HEK293 (cell line): ENCODE measurements at regions not wholly inside any gene's neighbourhood (a gene's known extent, or its start where the extent isn't known, plus 50 kb on each side); places are given as distances from the start of the nearest gene placed in this dataset.

Source experiments
- CTCF ChIA-PET: fragments of 350-600 bp; formaldehyde crosslinking; extraction: SDS; loops from one replicate; lab custom pipeline; 2021; ENCODE audit warnings: antibody characterized with exemption; lab: Yijun Ruan, JAX
- POLR2A ChIA-PET: fragments of 300-600 bp; formaldehyde crosslinking; extraction: SDS; loops from one replicate; lab custom pipeline; 2020; ENCODE audit warnings: antibody characterized with exemption, inconsistent platforms; lab: Yijun Ruan, JAX
- H3K27ac ChIP-seq: fragments of 200-500 bp; sonication (Bioruptor generic); 2 replicates; pipeline ENCODE4 v1.5.1; 2014; ENCODE audit warnings: low read depth, low read length, control low read depth, inconsistent platforms; ENCODE audit errors: extremely low read depth
- H3K36me3 ChIP-seq, 2 experiments: fragments of 200-500 bp in 1 of 2; sonication (Bioruptor generic) in 1 of 2; 1 replicate in 1 of 2; 2 replicates in 1 of 2; pipeline ENCODE4 v1.5.1; 2014 to 2017; ENCODE audit warnings: inconsistent platforms in 2 of 2, low read length in 2 of 2; ENCODE audit not compliant: control insufficient read depth in 2 of 2, insufficient read depth in 1 of 2
- H3K4me1 ChIP-seq: fragments of 200-500 bp; sonication (Bioruptor generic); 2 replicates; pipeline ENCODE4 v1.5.1; 2014; ENCODE audit warnings: mild to moderate bottlenecking, low read length, inconsistent platforms; ENCODE audit not compliant: control insufficient read depth, insufficient read depth
- H3K4me3 ChIP-seq: 2 replicates; pipeline ENCODE4 v1.5.1; 2011; ENCODE audit warnings: low read depth, mild to moderate bottlenecking, control low read depth, low read length, moderate library complexity
- H3K9me3 ChIP-seq: fragments of 200-500 bp; sonication (Bioruptor generic); 2 replicates; pipeline ENCODE4 v1.5.1; 2014; ENCODE audit warnings: low read depth, low read length, inconsistent platforms; ENCODE audit not compliant: control insufficient read depth, insufficient read depth
- AEBP2 ChIP-seq: fragments of 450-650 bp; formaldehyde crosslinking; IDR thresholded peaks from 2 replicates; pipeline ENCODE4 v1.5.1; 2016; ENCODE audit warnings: missing biosample characterization, missing genetic modification characterization, borderline replicate concordance
- HIC1 ChIP-seq: fragments of 450-650 bp; formaldehyde crosslinking; IDR thresholded peaks from 2 replicates; pipeline ENCODE4 v1.5.1; 2016; ENCODE audit warnings: missing biosample characterization, missing genetic modification characterization
- KLF9 ChIP-seq: fragments of 450-650 bp; formaldehyde crosslinking; IDR thresholded peaks from 2 replicates; pipeline ENCODE4 v1.5.1; 2016; ENCODE audit warnings: missing biosample characterization, missing genetic modification characterization, low read depth
- PBX3 ChIP-seq: sonication (generic); formaldehyde crosslinking; IDR thresholded peaks from 2 replicates; pipeline ENCODE4 v1.8.1; 2022; ENCODE audit warnings: mild to moderate bottlenecking, moderate library complexity, missing genetic modification reagents
- REPIN1 ChIP-seq: fragments of 450-650 bp; formaldehyde crosslinking; IDR thresholded peaks from 2 replicates; pipeline ENCODE4 v1.5.1; 2017; ENCODE audit warnings: missing biosample characterization, missing genetic modification characterization, low read depth
- SETDB1 ChIP-seq: IDR thresholded peaks from one replicate; pipeline ENCODE4 v1.6.1; 2017; ENCODE audit warnings: mild to moderate bottlenecking, low read length, moderate library complexity, mixed read lengths; ENCODE audit not compliant: insufficient read length
- WT1 ChIP-seq: fragments of 450-650 bp; formaldehyde crosslinking; IDR thresholded peaks from 2 replicates; pipeline ENCODE4 v1.5.1; 2016; ENCODE audit warnings: missing biosample characterization, missing genetic modification characterization
- ZFHX2 ChIP-seq: fragments of 450-650 bp; formaldehyde crosslinking; conservative IDR thresholded peaks from 2 replicates; pipeline ENCODE4 v1.5.1; 2016; ENCODE audit warnings: missing biosample characterization, missing genetic modification characterization
- ZFP69B ChIP-seq: fragments of 450-650 bp; formaldehyde crosslinking; IDR thresholded peaks from 2 replicates; pipeline ENCODE4 v1.5.1; 2016; ENCODE audit warnings: missing biosample characterization, missing genetic modification characterization
- ZNF114 ChIP-seq: fragments of 450-650 bp; formaldehyde crosslinking; IDR thresholded peaks from 2 replicates; pipeline ENCODE4 v1.5.0; 2017; ENCODE audit warnings: missing biosample characterization, missing genetic modification characterization
- ZNF175 ChIP-seq: fragments of 450-650 bp; formaldehyde crosslinking; IDR thresholded peaks from 2 replicates; pipeline ENCODE4 v1.5.1; 2016; ENCODE audit warnings: missing biosample characterization, missing genetic modification characterization
- ZNF488 ChIP-seq: fragments of 450-650 bp; formaldehyde crosslinking; IDR thresholded peaks from 2 replicates; pipeline ENCODE4 v1.5.1; 2016; ENCODE audit warnings: missing biosample characterization, missing genetic modification characterization
- ZNF521 ChIP-seq: fragments of 450-650 bp; formaldehyde crosslinking; IDR thresholded peaks from 2 replicates; pipeline ENCODE4 v1.5.1; 2017; ENCODE audit warnings: missing biosample characterization, mild to moderate bottlenecking, missing genetic modification characterization
- ZNF529 ChIP-seq: fragments of 450-650 bp; formaldehyde crosslinking; IDR thresholded peaks from 2 replicates; pipeline ENCODE4 v1.5.1; 2017; ENCODE audit warnings: missing genetic modification characterization, missing biosample characterization; ENCODE audit not compliant: insufficient replicate concordance
- ZNF558 ChIP-seq: fragments of 450-650 bp; formaldehyde crosslinking; IDR thresholded peaks from 2 replicates; pipeline ENCODE4 v1.5.1; 2016; ENCODE audit warnings: missing biosample characterization, missing genetic modification characterization
- ZNF677 ChIP-seq: fragments of 450-650 bp; IDR thresholded peaks from 2 replicates; pipeline ENCODE4 v1.5.0; 2018; ENCODE audit warnings: missing biosample characterization, mild to moderate bottlenecking, missing genetic modification characterization, moderate library complexity
- ZNF785 ChIP-seq: fragments of 450-650 bp; formaldehyde crosslinking; IDR thresholded peaks from 2 replicates; pipeline ENCODE4 v1.5.1; 2016; ENCODE audit warnings: missing biosample characterization, missing genetic modification characterization
- ZNF837 ChIP-seq: fragments of 450-650 bp; formaldehyde crosslinking; IDR thresholded peaks from 2 replicates; pipeline ENCODE4 v1.5.1; 2016; ENCODE audit warnings: missing biosample characterization, missing genetic modification characterization

GRCh38 chr16:63744077-63744874 lies 1377.6 kb downstream of the CDH11 start:
- Histone ChIP-seq H3K4me3 (no peak overlapping the region), H3K27ac (no peak overlapping the region), H3K4me1 (no peaks in the 10 kb centered on the region), H3K9me3 (no peaks in the 10 kb centered on the region), H3K36me3 (no peaks in the 10 kb centered on the region)
- TF ChIP-seq ZFP69B (no peak), ZNF785 (tag by site-specific recombination) (no peak), PBX3 (no peak), ZNF558 (tag by site-specific recombination) (no peak), ZNF521 (tag by site-specific recombination) (no peak), ZNF529 (tag by site-specific recombination) (no peak), HIC1 (tag by site-specific recombination) (no peak), SETDB1 (no peak), AEBP2 (tag by site-specific recombination) (no peak), ZNF488 (no peak), REPIN1 (tag by site-specific recombination) (no peak), ZNF114 (tag by site-specific recombination) (no peak), KLF9 (tag by site-specific recombination) (no peak)
- ChIA-PET POLR2A (no interaction called here), CTCF (no interaction called here)

GRCh38 chr16:63742150-63742549 lies 1379.7 kb downstream of the CDH11 start:
- no peaks in the 10 kb centered on the region for H3K9me3 ChIP-seq
- no peaks in the 10 kb centered on the region for H3K4me1 ChIP-seq
- no peak for TF ChIP-seq WT1
- TF ChIP-seq ZNF521 (tag by site-specific recombination) = no peak
- TF ChIP-seq ZNF837 (tag by site-specific recombination) = no peak
- TF ChIP-seq ZNF175 (tag by site-specific recombination) = no peak
- no peak for TF ChIP-seq ZNF677 (tag by site-specific recombination)
- no peak for TF ChIP-seq ZFHX2 (tag by site-specific recombination)
- no peak overlapping the region for H3K27ac ChIP-seq
- ChIA-PET POLR2A (no interaction called here), CTCF (no interaction called here)
- H3K36me3 ChIP-seq = no peaks in the 10 kb centered on the region
- H3K4me3 ChIP-seq = no peak overlapping the region
